C4-2B (cell line): ENCODE measurements at regions not wholly inside any gene's neighbourhood (a gene's known extent, or its start where the extent isn't known, plus 50 kb on each side); places are given as distances from the start of the nearest gene placed in this dataset.

Source experiments
- ZFX ChIP-seq: fragments of 450-650 bp; IDR thresholded peaks from 2 replicates; pipeline ENCODE4 v1.6.1; 2017
- TF ChIP-seq, protein P1 (sequence below): fragments of 450-650 bp; conservative IDR thresholded peaks from 2 replicates; pipeline ENCODE4 v1.5.1; 2017; ENCODE audit warnings: mild to moderate bottlenecking

DNA sequence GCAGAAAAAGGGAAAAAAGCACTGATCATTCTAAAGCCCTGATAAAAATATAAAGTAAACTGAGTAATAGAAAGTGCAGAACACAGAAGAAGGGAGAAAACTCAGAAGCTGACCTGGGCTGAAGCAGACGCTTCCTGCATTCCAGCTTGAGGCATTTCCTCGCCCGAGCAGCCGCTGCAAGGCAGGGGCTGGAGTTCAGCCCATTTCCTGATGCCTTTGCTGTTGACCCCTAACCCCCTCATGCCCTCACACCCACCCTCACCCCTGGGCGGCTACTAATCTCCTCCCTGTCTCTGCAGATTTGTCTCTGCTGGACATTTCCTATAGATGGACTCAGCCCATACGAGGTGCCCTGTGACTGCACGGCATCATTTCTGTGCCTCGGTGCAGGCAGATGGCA, 227.8 kb downstream of the NPHP4 start:
- TF ChIP-seq, protein P1, sequence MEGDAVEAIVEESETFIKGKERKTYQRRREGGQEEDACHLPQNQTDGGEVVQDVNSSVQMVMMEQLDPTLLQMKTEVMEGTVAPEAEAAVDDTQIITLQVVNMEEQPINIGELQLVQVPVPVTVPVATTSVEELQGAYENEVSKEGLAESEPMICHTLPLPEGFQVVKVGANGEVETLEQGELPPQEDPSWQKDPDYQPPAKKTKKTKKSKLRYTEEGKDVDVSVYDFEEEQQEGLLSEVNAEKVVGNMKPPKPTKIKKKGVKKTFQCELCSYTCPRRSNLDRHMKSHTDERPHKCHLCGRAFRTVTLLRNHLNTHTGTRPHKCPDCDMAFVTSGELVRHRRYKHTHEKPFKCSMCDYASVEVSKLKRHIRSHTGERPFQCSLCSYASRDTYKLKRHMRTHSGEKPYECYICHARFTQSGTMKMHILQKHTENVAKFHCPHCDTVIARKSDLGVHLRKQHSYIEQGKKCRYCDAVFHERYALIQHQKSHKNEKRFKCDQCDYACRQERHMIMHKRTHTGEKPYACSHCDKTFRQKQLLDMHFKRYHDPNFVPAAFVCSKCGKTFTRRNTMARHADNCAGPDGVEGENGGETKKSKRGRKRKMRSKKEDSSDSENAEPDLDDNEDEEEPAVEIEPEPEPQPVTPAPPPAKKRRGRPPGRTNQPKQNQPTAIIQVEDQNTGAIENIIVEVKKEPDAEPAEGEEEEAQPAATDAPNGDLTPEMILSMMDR: no peak
- TF ChIP-seq ZFX: no peak
